ENCODE measurements at regions not wholly inside any gene's neighbourhood (a gene's known extent, or its start where the extent isn't known, plus 50 kb on each side); places are given as distances from the start of the nearest gene placed in this dataset.

- Histone ChIP-seq H3K4me1 (ENCODE audit: control insufficient read depth in 5 of 5, insufficient read depth in 5 of 5, low read length in 5 of 5) (peaks cover 0 to 12% (median 0%) of the 10 kb centered on the region in 5 donors), H3K27me3 (ENCODE audit: control insufficient read depth in 5 of 5, insufficient read depth in 4 of 5, low read length in 5 of 5) (no peaks in the 10 kb centered on the region), H3K9me3 (ENCODE audit: control insufficient read depth in 5 of 5, low read length in 5 of 5) (no peaks in the 10 kb centered on the region), H3K27ac (ENCODE audit: low read depth, low read length) (no peak overlapping the region), H3K4me3 (ENCODE audit: low read depth in 1 of 5, low read length in 5 of 5) (no peak overlapping the region), H3K36me3 (ENCODE audit: control insufficient read depth in 5 of 5, insufficient read depth in 5 of 5, low read length in 5 of 5) (no peaks in the 10 kb centered on the region), H3K9ac (ENCODE audit: low read length in 5 of 5) (no peak overlapping the region)
Observed at GRCh38 chr7:116310141-116310540, 99.8 kb downstream of the TES start.

GRCh38 chr7:116311259-116311658, 100.9 kb downstream of the TES start:
- H3K27ac ChIP-seq (ENCODE audit: low read depth, low read length): no peak overlapping the region

GRCh38 chr7:116311816-116312471, 101.6 kb downstream of the TES start:
- Histone ChIP-seq H3K9me3 (ENCODE audit: control insufficient read depth in 5 of 5, low read length in 5 of 5) (no peaks in the 10 kb centered on the region), H3K27me3 (ENCODE audit: control insufficient read depth in 5 of 5, insufficient read depth in 4 of 5, low read length in 5 of 5) (no peaks in the 10 kb centered on the region), H3K9ac (ENCODE audit: low read length in 5 of 5) (no peak overlapping the region), H3K4me3 (ENCODE audit: low read depth in 1 of 5, low read length in 5 of 5) (no peak overlapping the region), H3K4me1 (ENCODE audit: control insufficient read depth in 5 of 5, insufficient read depth in 5 of 5, low read length in 5 of 5) (peaks cover 0 to 13% (median 9%) of the 10 kb centered on the region in 5 donors), H3K36me3 (ENCODE audit: control insufficient read depth in 5 of 5, insufficient read depth in 5 of 5, low read length in 5 of 5) (no peaks in the 10 kb centered on the region), H3K27ac (ENCODE audit: low read depth, low read length) (no peak overlapping the region)

More at GRCh38 chr7:116311259-116311658, 100.9 kb downstream of the TES start:
- no peaks in the 10 kb centered on the region for H3K27me3 ChIP-seq (ENCODE audit: control insufficient read depth in 5 of 5, insufficient read depth in 4 of 5, low read length in 5 of 5)
- no peak overlapping the region for H3K9ac ChIP-seq (ENCODE audit: low read length in 5 of 5)
- no peaks in the 10 kb centered on the region for H3K9me3 ChIP-seq (ENCODE audit: control insufficient read depth in 5 of 5, low read length in 5 of 5)
- H3K4me3 ChIP-seq (ENCODE audit: low read depth in 1 of 5, low read length in 5 of 5): no peak overlapping the region
- H3K36me3 ChIP-seq (ENCODE audit: control insufficient read depth in 5 of 5, insufficient read depth in 5 of 5, low read length in 5 of 5): no peaks in the 10 kb centered on the region
- peaks cover 0 to 9% (median 2%) of the 10 kb centered on the region in 5 donors for H3K4me1 ChIP-seq (ENCODE audit: control insufficient read depth in 5 of 5, insufficient read depth in 5 of 5, low read length in 5 of 5)

GRCh38 chr7:116315293-116315692, 105.0 kb downstream of the TES start:
- Histone ChIP-seq H3K4me1 (ENCODE audit: control insufficient read depth in 5 of 5, insufficient read depth in 5 of 5, low read length in 5 of 5) (peaks cover 3 to 22% (median 16%) of the 10 kb centered on the region in 5 donors), H3K27ac (ENCODE audit: low read depth, low read length) (peak overlapping the region; percentile 93), H3K9me3 (ENCODE audit: control insufficient read depth in 5 of 5, low read length in 5 of 5) (peaks cover 0 to 5% (median 3%) of the 10 kb centered on the region in 5 donors), H3K4me3 (ENCODE audit: low read depth in 1 of 5, low read length in 5 of 5) (no peak overlapping the region), H3K27me3 (ENCODE audit: control insufficient read depth in 5 of 5, insufficient read depth in 4 of 5, low read length in 5 of 5) (no peaks in the 10 kb centered on the region), H3K36me3 (ENCODE audit: control insufficient read depth in 5 of 5, insufficient read depth in 5 of 5, low read length in 5 of 5) (no peaks in the 10 kb centered on the region), H3K9ac (ENCODE audit: low read length in 5 of 5) (no peak overlapping the region)

GRCh38 chr7:116315803-116316202, 105.5 kb downstream of the TES start:
- Histone ChIP-seq H3K9me3 (ENCODE audit: control insufficient read depth in 5 of 5, low read length in 5 of 5) (peaks cover 0 to 5% (median 3%) of the 10 kb centered on the region in 5 donors), H3K9ac (ENCODE audit: low read length in 5 of 5) (no peak overlapping the region), H3K4me3 (ENCODE audit: low read depth in 1 of 5, low read length in 5 of 5) (no peak overlapping the region), H3K36me3 (ENCODE audit: control insufficient read depth in 5 of 5, insufficient read depth in 5 of 5, low read length in 5 of 5) (no peaks in the 10 kb centered on the region), H3K27ac (ENCODE audit: low read depth, low read length) (peak overlapping the region; percentile 93), H3K27me3 (ENCODE audit: control insufficient read depth in 5 of 5, insufficient read depth in 4 of 5, low read length in 5 of 5) (no peaks in the 10 kb centered on the region), H3K4me1 (ENCODE audit: control insufficient read depth in 5 of 5, insufficient read depth in 5 of 5, low read length in 5 of 5) (peaks cover 3 to 22% (median 16%) of the 10 kb centered on the region in 5 donors)

GRCh38 chr7:116316838-116317628, 106.7 kb downstream of the TES start:
- Histone ChIP-seq H3K36me3 (ENCODE audit: control insufficient read depth in 5 of 5, insufficient read depth in 5 of 5, low read length in 5 of 5) (no peaks in the 10 kb centered on the region), H3K4me1 (ENCODE audit: control insufficient read depth in 5 of 5, insufficient read depth in 5 of 5, low read length in 5 of 5) (peaks cover 3 to 22% (median 16%) of the 10 kb centered on the region in 5 donors), H3K27ac (ENCODE audit: low read depth, low read length) (peak overlapping the region; percentile 93), H3K27me3 (ENCODE audit: control insufficient read depth in 5 of 5, insufficient read depth in 4 of 5, low read length in 5 of 5) (no peaks in the 10 kb centered on the region), H3K9me3 (ENCODE audit: control insufficient read depth in 5 of 5, low read length in 5 of 5) (peaks cover 0 to 5% (median 3%) of the 10 kb centered on the region in 5 donors), H3K4me3 (ENCODE audit: low read depth in 1 of 5, low read length in 5 of 5) (peak overlapping the region in 2 of 5 donors; percentile 13), H3K9ac (ENCODE audit: low read length in 5 of 5) (peak overlapping the region in 4 of 5 donors; percentile 17 to 48 (median 32))

DNA sequence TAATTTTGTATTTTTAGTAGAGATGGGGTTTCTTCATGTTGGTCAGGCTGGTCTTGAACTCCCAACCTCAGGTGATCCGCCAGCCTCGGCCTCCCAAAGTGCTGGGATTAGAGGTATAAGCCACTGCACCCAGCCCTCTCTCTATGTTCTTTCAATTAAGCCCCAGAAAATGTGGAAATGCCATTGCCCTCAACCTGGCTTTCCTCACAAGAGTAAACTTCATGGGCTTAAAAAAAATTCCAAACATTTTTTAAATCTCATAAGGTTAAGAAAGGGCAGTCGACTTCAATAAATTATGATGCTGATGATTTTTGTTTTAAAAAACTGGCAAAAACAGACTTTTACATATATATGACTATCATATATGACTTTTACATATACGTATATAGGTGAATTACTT, 107.6 kb downstream of the TES start:
- Histone ChIP-seq H3K27ac (ENCODE audit: low read depth, low read length) (peak overlapping the region; percentile 93), H3K9ac (ENCODE audit: low read length in 5 of 5) (no peak overlapping the region), H3K9me3 (ENCODE audit: control insufficient read depth in 5 of 5, low read length in 5 of 5) (peaks cover 0 to 5% (median 3%) of the 10 kb centered on the region in 5 donors), H3K4me1 (ENCODE audit: control insufficient read depth in 5 of 5, insufficient read depth in 5 of 5, low read length in 5 of 5) (peaks cover 3 to 22% (median 16%) of the 10 kb centered on the region in 5 donors), H3K27me3 (ENCODE audit: control insufficient read depth in 5 of 5, insufficient read depth in 4 of 5, low read length in 5 of 5) (no peaks in the 10 kb centered on the region), H3K36me3 (ENCODE audit: control insufficient read depth in 5 of 5, insufficient read depth in 5 of 5, low read length in 5 of 5) (no peaks in the 10 kb centered on the region), H3K4me3 (ENCODE audit: low read depth in 1 of 5, low read length in 5 of 5) (no peak overlapping the region)

- Histone ChIP-seq H3K9me3 (ENCODE audit: control insufficient read depth in 5 of 5, low read length in 5 of 5) (peaks cover 0 to 5% (median 3%) of the 10 kb centered on the region in 5 donors), H3K36me3 (ENCODE audit: control insufficient read depth in 5 of 5, insufficient read depth in 5 of 5, low read length in 5 of 5) (no peaks in the 10 kb centered on the region), H3K4me1 (ENCODE audit: control insufficient read depth in 5 of 5, insufficient read depth in 5 of 5, low read length in 5 of 5) (peaks cover 0 to 23% (median 5%) of the 10 kb centered on the region in 5 donors), H3K9ac (ENCODE audit: low read length in 5 of 5) (no peak overlapping the region), H3K4me3 (ENCODE audit: low read depth in 1 of 5, low read length in 5 of 5) (no peak overlapping the region), H3K27ac (ENCODE audit: low read depth, low read length) (peak overlapping the region; percentile 18), H3K27me3 (ENCODE audit: control insufficient read depth in 5 of 5, insufficient read depth in 4 of 5, low read length in 5 of 5) (no peaks in the 10 kb centered on the region)
Observed at GRCh38 chr7:116322541-116322940, 112.2 kb downstream of the TES start.

GRCh38 chr7:116324582-116324981, 114.2 kb downstream of the TES start:
- no peaks in the 10 kb centered on the region for H3K27me3 ChIP-seq (ENCODE audit: control insufficient read depth in 5 of 5, insufficient read depth in 4 of 5, low read length in 5 of 5)
- peak overlapping the region; percentile 74 for H3K27ac ChIP-seq (ENCODE audit: low read depth, low read length)
- no peak overlapping the region for H3K9ac ChIP-seq (ENCODE audit: low read length in 5 of 5)
- peak overlapping the region in 1 of 5 donors; percentile 10 for H3K4me3 ChIP-seq (ENCODE audit: low read depth in 1 of 5, low read length in 5 of 5)
- peaks cover 0 to 35% (median 18%) of the 10 kb centered on the region in 5 donors for H3K4me1 ChIP-seq (ENCODE audit: control insufficient read depth in 5 of 5, insufficient read depth in 5 of 5, low read length in 5 of 5)
- H3K9me3 ChIP-seq (ENCODE audit: control insufficient read depth in 5 of 5, low read length in 5 of 5): peaks cover 0 to 1% (median 0%) of the 10 kb centered on the region in 5 donors
- H3K36me3 ChIP-seq (ENCODE audit: control insufficient read depth in 5 of 5, insufficient read depth in 5 of 5, low read length in 5 of 5): no peaks in the 10 kb centered on the region

DNA sequence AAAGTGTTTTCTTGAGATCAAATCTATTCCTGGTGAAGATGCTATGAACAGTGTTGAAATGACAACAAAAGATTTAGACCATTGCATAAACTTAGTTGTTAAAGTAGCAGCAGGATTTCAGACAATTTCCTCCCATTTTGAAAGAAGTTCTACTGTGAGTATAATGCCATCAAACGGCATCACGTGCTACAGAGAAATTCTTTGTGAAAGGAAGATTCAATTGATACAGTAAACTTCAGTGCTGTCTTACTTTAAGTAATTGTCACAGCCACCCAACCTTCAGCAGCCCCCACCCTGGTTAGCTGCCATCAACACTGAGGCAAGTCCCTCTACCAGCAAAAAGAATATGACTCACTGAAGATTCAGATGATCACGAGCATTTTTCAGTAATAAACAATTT, 115.2 kb downstream of the TES start:
- Histone ChIP-seq H3K27ac (ENCODE audit: low read depth, low read length) (peak overlapping the region; percentile 74), H3K4me1 (ENCODE audit: control insufficient read depth in 5 of 5, insufficient read depth in 5 of 5, low read length in 5 of 5) (peaks cover 0 to 44% (median 27%) of the 10 kb centered on the region in 5 donors), H3K9me3 (ENCODE audit: control insufficient read depth in 5 of 5, low read length in 5 of 5) (no peaks in the 10 kb centered on the region), H3K27me3 (ENCODE audit: control insufficient read depth in 5 of 5, insufficient read depth in 4 of 5, low read length in 5 of 5) (no peaks in the 10 kb centered on the region), H3K4me3 (ENCODE audit: low read depth in 1 of 5, low read length in 5 of 5) (no peak overlapping the region), H3K9ac (ENCODE audit: low read length in 5 of 5) (no peak overlapping the region), H3K36me3 (ENCODE audit: control insufficient read depth in 5 of 5, insufficient read depth in 5 of 5, low read length in 5 of 5) (no peaks in the 10 kb centered on the region)

Measured in subcutaneous abdominal adipose tissue (tissue), 5 donors.